ENCODE measurements at regions not wholly inside any gene's neighbourhood (a gene's known extent, or its start where the extent isn't known, plus 50 kb on each side); places are given as distances from the start of the nearest gene placed in this dataset.

GRCh38 chr16:9219813-9220212, 128.4 kb downstream of the HAPSTR1 start:
- no peaks in the 10 kb centered on the region for H3K27me3 ChIP-seq (ENCODE audit: insufficient read depth, low read length)
- Mint-ChIP-seq H3K27ac (ENCODE audit: unreplicated experiment) (no peak overlapping the region), H3K36me3 (ENCODE audit: low read depth, unreplicated experiment) (no peaks in the 10 kb centered on the region), H3K4me3 (ENCODE audit: unreplicated experiment) (no peak overlapping the region), H3K4me1 (ENCODE audit: low read depth, unreplicated experiment) (no peaks in the 10 kb centered on the region), H3K27me3 (ENCODE audit: low read depth, unreplicated experiment) (peaks cover 5% of the 10 kb centered on the region), H3K9me3 (ENCODE audit: unreplicated experiment) (no peaks in the 10 kb centered on the region)
- no peaks in the 10 kb centered on the region for H3K36me3 ChIP-seq (ENCODE audit: insufficient read depth, low read length)
- no peaks in the 10 kb centered on the region for H3K79me2 ChIP-seq (ENCODE audit: insufficient read depth, low read length)
- no peak overlapping the region for H3K4me3 ChIP-seq (ENCODE audit: insufficient read depth, low read depth, low read length)
- H3K9me3 ChIP-seq (ENCODE audit: insufficient read depth, low read depth, low read length), result no peaks in the 10 kb centered on the region
- H3K9ac ChIP-seq (ENCODE audit: low read length), result no peak overlapping the region
- no peak for TF ChIP-seq CTCF (IDR thresholded peaks at IDR 0.05; ENCODE audit: insufficient read depth, low read depth, low read length)
- TF ChIP-seq EZH2 (IDR thresholded peaks at IDR 0.05; ENCODE audit: insufficient read depth, low read length), result no peak
- H3K27ac ChIP-seq (ENCODE audit: low read depth, low read length), result no peak overlapping the region
- H3K4me2 ChIP-seq (ENCODE audit: low read length), result no peak overlapping the region
- FAIRE-seq, result no peak
- no peaks in the 10 kb centered on the region for H3K4me1 ChIP-seq (ENCODE audit: insufficient read depth, low read length)
- H4K20me1 ChIP-seq (ENCODE audit: insufficient read depth, low read length), result no peaks in the 10 kb centered on the region
- no peak for DNase-seq (ENCODE audit: low read depth)
- H2AFZ ChIP-seq (ENCODE audit: low read depth, low read length), result no peak overlapping the region

GRCh38 chr16:9225527-9226316, 134.3 kb downstream of the HAPSTR1 start:
- Mint-ChIP-seq H3K27ac (ENCODE audit: unreplicated experiment) (no peak overlapping the region), H3K27me3 (ENCODE audit: low read depth, unreplicated experiment) (peaks cover 6% of the 10 kb centered on the region), H3K4me1 (ENCODE audit: low read depth, unreplicated experiment) (no peaks in the 10 kb centered on the region), H3K9me3 (ENCODE audit: unreplicated experiment) (no peaks in the 10 kb centered on the region), H3K36me3 (ENCODE audit: low read depth, unreplicated experiment) (no peaks in the 10 kb centered on the region), H3K4me3 (ENCODE audit: unreplicated experiment) (no peak overlapping the region)
- Histone ChIP-seq H3K36me3 (ENCODE audit: insufficient read depth, low read length) (no peaks in the 10 kb centered on the region), H3K9ac (ENCODE audit: low read length) (no peak overlapping the region), H3K79me2 (ENCODE audit: insufficient read depth, low read length) (no peaks in the 10 kb centered on the region), H3K27ac (ENCODE audit: low read depth, low read length) (no peak overlapping the region), H3K9me3 (ENCODE audit: insufficient read depth, low read depth, low read length) (no peaks in the 10 kb centered on the region), H3K4me1 (ENCODE audit: insufficient read depth, low read length) (no peaks in the 10 kb centered on the region), H3K4me2 (ENCODE audit: low read length) (no peak overlapping the region), H3K27me3 (ENCODE audit: insufficient read depth, low read length) (no peaks in the 10 kb centered on the region), H2AFZ (ENCODE audit: low read depth, low read length) (no peak overlapping the region), H3K4me3 (ENCODE audit: insufficient read depth, low read depth, low read length) (no peak overlapping the region), H4K20me1 (ENCODE audit: insufficient read depth, low read length) (no peaks in the 10 kb centered on the region)
- no peak for FAIRE-seq
- TF ChIP-seq EZH2 (IDR thresholded peaks at IDR 0.05; ENCODE audit: insufficient read depth, low read length) (no peak), CTCF (IDR thresholded peaks at IDR 0.05; ENCODE audit: insufficient read depth, low read depth, low read length) (no peak)
- no peak for DNase-seq (ENCODE audit: low read depth)

GRCh38 chr16:9226924-9227323, 135.5 kb downstream of the HAPSTR1 start:
- no peaks in the 10 kb centered on the region for H3K4me1 ChIP-seq (ENCODE audit: insufficient read depth, low read length)
- no peaks in the 10 kb centered on the region for H3K36me3 ChIP-seq (ENCODE audit: insufficient read depth, low read length)
- no peak overlapping the region for H3K4me3 ChIP-seq (ENCODE audit: insufficient read depth, low read depth, low read length)
- Mint-ChIP-seq H3K36me3 (ENCODE audit: low read depth, unreplicated experiment) (no peaks in the 10 kb centered on the region), H3K4me1 (ENCODE audit: low read depth, unreplicated experiment) (no peaks in the 10 kb centered on the region), H3K27me3 (ENCODE audit: low read depth, unreplicated experiment) (peaks cover 11% of the 10 kb centered on the region), H3K4me3 (ENCODE audit: unreplicated experiment) (no peak overlapping the region), H3K9me3 (ENCODE audit: unreplicated experiment) (no peaks in the 10 kb centered on the region), H3K27ac (ENCODE audit: unreplicated experiment) (no peak overlapping the region)
- no peak overlapping the region for H3K9ac ChIP-seq (ENCODE audit: low read length)
- H2AFZ ChIP-seq (ENCODE audit: low read depth, low read length), result no peak overlapping the region
- FAIRE-seq (no peak), DNase-seq (ENCODE audit: low read depth) (no peak)
- TF ChIP-seq CTCF (IDR thresholded peaks at IDR 0.05; ENCODE audit: insufficient read depth, low read depth, low read length), result no peak
- no peak for TF ChIP-seq EZH2 (IDR thresholded peaks at IDR 0.05; ENCODE audit: insufficient read depth, low read length)
- no peaks in the 10 kb centered on the region for H3K79me2 ChIP-seq (ENCODE audit: insufficient read depth, low read length)
- no peaks in the 10 kb centered on the region for H3K9me3 ChIP-seq (ENCODE audit: insufficient read depth, low read depth, low read length)
- H3K27ac ChIP-seq (ENCODE audit: low read depth, low read length), result no peak overlapping the region
- no peaks in the 10 kb centered on the region for H4K20me1 ChIP-seq (ENCODE audit: insufficient read depth, low read length)
- H3K27me3 ChIP-seq (ENCODE audit: insufficient read depth, low read length), result no peaks in the 10 kb centered on the region
- no peak overlapping the region for H3K4me2 ChIP-seq (ENCODE audit: low read length)
